Left forelimb (tissue), 1 donor: ENCODE measurements at regions not wholly inside any gene's neighbourhood (a gene's known extent, or its start where the extent isn't known, plus 50 kb on each side); places are given as distances from the start of the nearest gene placed in this dataset.

Source experiments
- DNase-seq: peaks from one replicate; pipeline ENCODE4 v3.0.0-alpha.2; 2018; ENCODE audit warnings: low spot score

DNA sequence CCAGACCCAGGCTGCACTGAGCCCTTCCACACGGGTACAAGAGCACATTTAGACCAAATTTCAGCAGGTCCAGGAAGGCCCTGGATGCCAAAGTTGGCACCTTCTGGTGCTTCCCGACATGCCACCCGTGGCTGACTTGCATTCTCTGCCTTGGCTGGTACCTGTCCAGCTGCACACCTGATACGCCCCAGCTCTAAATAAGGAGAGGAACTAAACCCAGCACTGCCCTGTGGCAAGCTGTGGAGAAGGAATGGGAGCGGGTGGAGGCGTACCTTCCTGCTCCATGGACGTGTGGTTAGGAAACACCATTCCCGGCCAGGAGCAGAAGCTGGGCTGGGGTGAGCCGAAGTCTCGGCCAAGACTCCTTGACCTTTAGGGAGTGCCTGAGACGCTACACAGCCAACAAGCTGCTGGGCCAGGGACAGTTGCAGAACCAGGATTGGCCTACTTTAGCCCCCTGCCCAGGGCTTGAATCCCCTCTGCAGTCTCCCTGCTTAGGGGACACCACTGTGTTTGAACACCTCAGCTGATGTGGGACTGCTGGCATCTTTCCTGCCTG, 86.5 kb upstream of the TAF1B start:
- no peak for DNase-seq

DNA sequence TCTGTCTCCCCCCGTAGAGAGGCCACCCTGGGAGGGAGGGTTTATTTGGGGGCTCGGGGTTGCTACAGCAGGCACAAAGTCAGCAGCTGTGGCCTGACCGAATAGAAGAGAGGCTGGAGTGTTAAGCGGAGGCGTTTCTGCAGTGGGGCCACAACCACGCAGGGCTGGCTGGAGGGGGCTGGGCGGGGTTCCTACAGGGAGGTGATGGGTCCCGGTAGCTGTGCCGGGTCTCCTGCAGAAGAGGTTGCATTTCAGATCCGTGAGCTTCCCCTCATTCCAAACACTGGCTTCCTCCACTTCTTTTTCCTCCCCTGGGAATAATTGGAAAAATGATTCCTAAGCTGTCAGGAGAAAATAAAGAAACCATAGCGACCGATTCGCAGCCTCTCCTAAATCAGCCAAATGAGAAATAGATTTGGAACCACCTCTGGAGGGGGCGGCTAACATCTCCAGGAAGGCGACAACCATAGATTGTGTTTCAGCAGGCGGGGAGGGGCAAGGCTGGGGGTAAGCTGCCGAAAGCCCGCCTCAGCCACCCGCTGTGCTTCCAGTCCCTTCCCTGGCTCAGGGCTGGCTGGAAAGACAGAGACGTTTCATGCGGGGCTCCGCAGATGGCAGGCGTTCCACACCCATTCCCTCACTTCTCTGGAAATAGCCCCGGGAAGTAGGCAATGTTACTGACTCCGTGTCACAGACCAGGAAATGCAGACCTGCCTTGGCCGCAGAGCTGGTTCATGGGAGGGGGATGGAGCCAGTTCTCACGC, 85.6 kb upstream of the TAF1B start:
- DNase-seq = peak; percentile 81

DNA sequence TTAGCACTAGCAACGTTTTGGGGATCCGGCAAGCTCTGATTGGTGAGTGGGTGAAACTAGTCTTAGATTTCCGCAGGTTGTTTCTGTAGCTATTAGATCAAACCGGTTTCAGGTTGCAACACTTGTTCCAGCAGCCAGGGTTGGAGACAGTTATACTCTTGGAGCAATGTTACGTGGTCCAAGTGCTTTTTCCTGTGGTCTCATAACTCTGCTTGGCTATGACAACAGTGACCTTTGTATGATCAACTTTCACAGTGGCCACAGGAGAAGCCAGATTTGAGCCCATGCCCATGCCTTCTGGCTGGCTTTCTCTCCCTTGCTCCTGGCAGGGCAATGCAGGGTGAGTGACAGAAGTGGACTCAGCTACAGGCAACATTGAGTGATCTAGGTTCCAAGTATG, 84.5 kb upstream of the TAF1B start:
- no peak for DNase-seq

DNA sequence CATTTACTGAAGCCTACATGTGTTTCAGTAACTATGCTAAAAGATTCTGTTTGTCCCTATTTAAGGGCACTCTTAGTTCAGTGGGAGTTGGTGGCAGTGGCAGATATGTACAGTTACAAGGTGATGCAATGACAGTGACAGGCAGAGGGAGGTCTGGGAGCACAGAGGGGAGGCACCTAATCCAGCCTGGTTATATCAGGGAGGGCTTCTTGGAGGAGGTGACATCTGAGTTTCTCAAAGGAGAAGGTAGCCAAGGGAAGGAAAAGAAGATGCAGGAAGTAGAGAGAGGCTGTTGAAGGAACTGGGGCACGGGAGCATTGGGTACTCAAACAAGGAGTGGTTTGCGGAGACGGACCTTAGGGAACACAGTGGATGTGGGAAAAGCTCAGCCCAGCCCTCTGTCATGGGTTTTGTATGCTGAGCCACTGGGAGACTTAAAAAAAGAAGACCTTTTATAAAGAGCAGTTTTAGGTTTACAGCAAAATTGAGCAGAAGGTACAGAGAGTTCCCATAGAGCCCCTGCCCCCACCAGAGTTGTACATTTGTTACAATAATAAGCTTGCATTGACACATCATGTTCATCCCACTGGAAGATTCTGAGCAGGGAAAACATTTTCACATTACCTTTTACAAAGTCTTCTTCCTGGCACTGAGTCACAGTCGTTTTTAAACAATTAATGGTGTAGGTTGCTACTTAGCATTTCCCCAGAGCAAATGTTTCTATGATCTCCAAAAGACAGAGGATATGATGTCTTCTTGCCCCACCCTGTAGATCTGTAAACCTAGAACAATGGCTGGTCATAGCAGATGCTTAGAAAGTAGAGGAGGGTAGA, 83.0 kb upstream of the TAF1B start:
- no peak for DNase-seq

DNA sequence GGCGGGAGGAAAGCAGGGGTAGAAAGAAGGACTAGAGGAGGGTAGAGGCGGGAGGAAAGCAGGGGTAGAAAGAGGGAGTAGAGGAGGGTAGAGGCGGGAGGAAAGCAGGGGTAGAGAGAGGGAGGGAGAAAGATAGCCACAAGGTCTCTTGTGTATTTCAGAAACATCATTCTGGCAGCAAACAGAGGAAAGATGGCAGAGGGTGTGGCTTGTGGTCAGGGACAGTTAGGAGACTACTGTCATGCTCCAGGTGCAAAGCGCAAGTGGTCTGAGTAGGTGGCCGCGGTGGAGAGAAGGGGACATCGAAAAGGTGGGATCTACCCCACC, 82.4 kb upstream of the TAF1B start:
- no peak for DNase-seq

DNA sequence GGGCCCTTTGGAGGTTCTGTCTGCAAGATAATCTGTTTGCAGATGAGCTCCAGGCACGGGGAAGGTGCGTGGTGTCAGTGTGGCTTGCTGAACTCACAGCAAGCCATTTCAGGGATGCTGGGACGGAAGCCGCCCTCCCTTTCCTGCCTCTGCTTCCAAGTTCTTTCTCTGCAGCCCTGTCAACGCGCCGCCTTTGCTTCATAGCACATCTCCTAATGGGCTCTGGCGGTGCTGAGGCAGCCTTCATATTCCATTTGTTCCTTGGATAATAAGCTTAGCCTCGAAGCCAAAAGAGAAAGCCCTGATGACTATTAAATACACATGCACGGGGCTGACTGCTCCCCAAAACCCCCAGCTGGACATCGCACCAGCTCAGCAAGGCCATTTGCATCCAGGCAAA, 81.7 kb upstream of the TAF1B start:
- peak; percentile 84 for DNase-seq

DNA sequence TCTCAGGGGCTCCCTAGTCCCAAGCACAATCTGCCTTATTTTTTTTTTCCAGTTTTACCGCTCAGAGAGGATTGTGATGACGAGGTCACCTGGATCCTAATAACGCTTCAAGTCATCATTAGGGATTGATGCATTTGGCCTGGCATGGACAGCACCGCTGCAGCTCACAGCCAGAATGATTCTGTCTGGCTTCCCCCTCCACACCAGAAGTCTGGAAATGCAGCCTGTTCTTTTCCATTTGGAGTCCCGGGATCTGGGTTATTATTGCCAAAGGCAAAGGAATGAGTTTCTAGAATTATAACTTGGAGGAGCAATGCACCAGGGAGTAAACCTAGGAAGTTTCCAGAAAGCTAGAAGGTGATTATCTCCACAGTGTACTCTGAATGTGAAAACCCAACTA, 81.1 kb upstream of the TAF1B start:
- no peak for DNase-seq

DNA sequence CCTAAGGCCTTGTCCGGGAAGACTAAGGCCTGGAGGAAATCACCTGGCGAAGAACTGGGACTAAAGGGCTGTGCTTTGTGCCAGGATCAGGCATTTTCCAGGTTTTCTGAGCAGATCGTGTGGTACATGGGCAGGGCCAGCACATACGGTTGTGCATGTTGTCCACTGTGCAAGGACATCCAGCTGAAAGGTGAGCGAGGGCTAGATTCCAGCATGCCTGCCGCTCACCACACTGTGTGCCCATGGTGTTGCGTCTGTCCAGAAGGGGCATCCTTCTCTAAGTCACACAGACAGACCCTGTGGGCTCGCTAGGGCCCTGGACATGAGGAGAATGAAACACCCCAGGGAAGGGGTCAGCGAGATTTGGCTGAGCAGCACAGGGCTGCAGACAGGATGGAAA, 80.3 kb upstream of the TAF1B start:
- no peak for DNase-seq

DNA sequence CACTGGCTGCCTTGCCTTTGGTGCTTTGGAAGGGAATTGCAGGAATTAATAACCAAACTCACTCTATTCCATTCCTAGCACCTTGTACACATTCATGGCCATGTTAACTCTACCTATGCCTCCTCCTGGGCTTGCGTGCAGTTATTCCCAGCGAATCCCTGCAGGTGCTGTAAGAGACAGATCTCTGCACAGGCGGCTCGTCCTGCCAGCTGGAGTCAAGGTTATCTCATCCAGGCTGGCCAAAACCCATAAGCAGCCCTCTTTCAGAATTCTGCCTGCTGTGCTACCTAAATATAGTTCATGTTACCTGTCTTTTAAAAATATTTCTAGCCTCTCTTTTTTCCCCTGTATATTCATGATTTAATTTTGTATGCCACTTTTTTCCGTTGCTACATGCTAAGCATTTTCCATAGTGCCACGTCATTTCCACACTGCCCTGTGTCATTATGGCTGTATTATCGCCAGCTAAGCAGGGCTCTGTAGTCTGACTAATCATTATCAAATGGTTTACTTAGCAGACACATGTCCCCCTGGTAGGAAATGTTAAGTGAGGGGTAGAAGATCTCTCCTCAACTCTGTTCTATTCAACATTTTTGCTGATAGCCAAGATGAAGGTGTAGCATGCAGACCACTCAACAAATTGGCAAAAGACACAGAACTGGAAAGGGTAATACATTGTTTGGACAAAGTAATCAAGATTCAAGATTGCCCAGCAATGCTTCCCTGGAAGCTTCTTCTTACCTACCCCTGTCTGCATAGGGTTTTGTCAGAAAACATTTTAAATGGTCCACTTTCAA, 79.7 kb upstream of the TAF1B start:
- no peak for DNase-seq

DNA sequence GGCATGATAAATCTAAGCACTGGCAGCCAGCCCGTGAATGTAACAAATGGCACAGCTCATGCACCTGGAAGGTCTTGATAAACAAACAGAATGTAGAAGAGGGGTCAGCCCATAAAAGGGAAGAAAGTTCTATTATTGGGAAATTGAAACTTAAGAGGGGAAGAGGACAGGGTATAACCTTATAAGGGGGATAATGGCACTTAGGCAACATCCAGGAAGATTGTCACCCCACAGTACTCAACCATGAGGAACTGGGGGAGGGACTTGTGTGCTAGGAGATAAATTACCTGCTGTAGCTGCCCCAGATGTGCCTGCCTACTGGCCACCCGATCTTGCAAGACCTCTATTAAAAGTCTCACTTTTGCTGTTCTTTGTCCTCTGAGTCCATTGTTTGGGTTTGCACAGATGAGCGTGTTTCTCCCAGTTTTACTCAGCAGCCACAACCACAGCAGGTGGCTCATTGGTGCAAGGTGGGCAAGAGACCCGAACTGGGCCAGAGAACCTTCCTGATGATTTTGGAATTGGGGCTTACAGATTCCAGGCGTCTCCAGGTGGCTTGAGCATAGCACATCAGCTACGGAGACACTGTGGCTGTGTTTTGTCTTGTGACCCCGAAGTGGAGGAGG, 79.0 kb upstream of the TAF1B start:
- DNase-seq = no peak

DNA sequence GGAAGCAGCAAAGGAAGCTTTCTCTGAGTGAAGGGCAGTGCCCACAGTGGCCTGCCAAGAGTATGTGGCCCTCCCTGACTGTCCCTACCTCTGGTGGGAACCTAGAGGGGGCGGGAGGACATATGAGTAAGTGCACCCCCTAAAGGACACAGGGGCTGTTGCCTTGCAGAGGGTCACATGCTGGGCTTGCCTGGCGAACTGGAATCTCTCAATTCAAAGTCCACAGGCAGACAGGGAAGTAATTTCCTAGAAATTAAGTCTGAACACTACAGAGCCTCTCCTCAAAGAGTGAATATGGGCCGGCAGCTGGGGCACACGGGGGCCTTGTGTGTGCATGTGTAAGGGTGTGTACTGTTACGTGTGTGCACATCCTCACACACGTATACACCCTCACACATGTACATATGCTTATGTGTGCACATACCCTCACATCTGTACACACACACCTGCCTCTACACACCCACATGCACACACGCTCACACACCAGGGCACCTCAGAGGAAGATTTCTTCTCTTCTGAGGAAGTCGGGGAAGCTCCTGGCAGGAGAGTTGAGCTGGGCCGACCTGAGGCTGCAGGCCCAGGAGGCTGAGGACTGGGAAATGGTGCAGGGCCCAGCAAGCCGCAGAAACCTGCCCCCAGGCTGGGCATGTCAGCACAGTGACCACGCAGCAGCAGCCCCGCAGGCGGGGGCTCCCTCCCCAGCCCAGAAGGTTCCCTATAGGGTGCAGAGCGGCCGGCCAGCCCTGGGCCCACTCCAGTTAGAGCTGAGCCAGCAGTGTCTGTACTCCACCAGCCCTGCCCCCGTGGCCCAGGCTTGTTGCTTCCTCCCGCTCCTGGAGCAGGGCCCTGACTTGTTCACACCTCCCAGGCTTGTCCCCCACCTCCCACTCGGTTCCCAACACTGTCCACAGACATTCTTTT, 77.4 kb upstream of the TAF1B start:
- no peak for DNase-seq

DNA sequence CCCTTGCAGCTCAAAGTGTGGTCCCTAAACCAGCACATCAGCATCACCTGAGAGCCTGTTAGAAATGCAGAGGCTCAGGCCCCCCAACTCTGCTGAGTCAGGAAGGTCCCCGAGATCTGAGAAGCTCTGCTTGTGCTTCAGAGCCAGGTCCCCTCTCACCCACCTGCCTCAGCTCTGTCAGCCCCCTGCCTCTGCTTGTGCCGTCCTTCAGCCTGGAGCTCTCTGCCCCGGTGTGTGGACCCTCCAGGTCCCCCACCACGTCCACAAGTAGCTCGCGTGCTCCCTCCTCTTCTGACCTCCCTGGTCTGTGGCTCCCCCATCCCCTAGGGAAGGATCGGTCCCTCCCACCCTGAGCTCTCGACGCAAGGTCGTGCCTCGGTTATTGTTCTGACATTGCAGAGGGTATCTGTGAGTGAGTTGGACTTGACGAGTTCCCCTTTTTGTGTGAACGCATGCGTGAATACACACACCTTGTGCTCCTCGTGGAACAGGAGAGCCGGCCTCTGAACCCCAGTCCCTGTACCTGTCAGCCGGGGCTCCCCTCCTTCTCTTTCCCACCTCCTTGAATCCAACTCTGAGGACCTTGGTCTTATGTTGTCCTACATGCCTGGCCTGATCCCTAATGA, 75.5 kb upstream of the TAF1B start:
- no peak for DNase-seq

DNA sequence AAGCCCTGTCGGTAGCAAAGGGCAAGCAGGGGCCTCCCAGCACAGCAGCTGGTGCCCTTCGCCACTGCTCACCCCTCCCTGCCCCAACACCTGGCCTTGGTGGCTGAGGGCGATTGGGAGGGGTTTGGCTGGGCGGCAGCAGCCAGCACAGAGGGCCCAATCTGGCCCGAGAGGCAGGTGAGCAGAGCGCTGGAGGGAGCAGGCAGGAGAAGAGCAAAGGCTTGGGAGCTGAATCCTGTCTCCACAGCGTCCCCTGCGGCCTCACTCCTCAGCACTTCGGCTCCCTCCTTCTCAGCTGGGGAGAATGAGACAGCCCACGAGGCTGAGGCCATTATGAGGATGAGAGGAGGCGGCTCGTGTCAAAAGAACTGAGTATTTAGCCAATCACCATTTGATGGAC, 74.9 kb upstream of the TAF1B start:
- DNase-seq = no peak

DNA sequence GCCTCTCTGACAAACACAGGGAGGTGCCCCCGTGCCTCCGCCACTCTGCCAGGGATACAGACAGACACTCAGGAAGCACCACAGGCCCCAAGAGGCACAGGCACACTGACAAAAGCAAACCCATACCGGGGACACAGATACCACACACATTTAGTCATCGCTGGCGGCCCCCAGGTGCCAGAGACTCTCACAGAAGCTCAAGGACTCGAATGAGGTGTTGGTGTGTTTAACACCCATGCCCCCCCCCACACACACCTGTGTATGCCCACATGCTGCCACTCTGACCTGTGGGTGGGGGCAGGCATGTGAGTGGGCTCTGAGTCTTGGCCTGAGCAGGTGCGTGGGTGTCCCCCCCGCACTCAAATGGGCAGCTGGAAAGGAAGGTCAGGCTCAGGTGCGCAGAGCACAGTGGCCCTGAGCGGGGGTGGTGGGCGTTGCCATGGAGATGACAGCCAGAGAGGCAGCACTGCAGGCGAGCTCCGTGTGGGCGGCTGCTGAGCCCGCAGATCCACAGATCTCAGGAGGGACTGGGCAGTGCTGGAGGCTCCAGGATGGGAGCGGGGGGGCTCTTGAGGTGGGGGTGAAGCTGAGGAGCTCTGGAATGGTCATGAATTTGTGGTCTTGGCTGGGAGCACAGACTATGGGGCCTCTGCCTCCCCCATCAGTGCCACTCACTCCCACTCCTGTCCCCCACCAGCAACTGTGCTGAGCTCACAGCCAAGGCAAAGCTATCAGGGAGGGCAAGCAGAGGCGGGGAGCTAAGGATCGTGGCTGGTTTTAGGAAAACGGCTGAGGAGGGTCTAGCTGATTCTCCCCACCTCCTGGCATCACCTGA, 73.9 kb upstream of the TAF1B start:
- DNase-seq = no peak

DNA sequence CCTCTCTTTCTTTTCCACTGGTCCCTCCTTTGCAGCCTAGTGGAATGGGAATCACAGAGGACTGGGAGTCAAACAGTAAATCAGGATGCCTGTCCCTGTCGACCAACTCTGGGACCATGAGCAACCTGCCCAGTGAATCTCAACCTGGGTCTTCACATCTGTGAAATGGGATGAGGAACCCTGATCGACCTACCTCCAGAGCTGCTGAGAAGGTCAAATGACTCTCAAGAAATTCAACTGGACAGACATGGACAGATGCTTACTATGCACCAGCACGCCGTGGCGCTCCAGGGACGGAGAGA, 73.3 kb upstream of the TAF1B start:
- DNase-seq = no peak

DNA sequence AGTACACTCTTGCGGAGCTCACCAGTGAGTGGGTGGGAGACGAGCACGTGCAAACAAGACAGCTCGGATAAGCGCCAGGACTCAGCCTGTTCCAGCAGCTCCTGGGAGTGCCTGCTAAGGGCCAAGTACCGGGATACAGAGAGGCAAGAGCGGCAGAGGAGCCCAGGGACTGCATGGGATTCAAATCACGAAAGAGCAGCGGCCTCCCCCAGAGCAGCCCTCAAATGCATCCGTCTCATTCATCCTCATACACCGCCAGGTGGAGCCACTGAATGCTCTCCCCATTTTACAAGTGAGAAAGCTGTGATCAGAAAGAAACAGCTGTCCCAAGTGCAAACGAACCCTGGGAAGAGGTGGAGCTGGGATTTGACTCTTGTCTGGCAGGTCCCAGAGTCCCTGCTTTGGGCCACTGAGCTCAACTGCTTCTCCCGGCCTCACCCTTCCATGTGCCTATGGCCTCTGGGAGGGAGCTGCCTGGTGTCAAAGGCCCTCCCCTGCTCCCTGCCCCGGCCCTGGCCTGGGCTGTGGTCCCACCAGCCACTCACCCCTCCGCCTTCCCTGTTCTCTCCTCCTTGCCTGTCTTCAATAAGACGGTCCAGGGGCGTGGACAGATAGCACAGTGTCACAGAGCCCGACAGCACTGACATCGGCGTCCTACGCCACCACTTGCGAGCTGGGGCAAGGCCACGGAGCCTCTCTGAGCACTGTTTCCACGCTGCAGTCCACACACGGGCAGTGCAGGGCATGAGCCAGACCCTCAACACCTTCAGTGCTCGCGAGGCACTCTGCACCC, 72.8 kb upstream of the TAF1B start:
- DNase-seq = peak; percentile 79

DNA sequence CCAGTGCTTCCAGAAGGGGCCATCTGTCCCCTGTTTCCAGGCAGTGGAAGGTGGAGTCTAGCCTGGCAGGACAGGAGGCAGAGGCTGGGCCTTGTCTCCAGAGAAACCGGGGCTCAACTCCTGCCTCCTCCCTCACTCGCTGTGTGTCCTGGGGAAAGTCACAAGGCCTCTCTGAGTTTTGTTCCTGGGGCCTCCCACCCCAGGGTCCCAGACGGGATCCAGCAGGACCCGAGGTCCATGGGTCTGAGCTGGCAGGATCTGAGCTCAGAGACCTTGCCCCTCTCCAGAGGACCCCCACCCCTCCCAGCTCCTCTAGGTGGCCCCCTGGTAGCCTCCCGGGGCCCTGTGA, 72.2 kb upstream of the TAF1B start:
- no peak for DNase-seq

DNA sequence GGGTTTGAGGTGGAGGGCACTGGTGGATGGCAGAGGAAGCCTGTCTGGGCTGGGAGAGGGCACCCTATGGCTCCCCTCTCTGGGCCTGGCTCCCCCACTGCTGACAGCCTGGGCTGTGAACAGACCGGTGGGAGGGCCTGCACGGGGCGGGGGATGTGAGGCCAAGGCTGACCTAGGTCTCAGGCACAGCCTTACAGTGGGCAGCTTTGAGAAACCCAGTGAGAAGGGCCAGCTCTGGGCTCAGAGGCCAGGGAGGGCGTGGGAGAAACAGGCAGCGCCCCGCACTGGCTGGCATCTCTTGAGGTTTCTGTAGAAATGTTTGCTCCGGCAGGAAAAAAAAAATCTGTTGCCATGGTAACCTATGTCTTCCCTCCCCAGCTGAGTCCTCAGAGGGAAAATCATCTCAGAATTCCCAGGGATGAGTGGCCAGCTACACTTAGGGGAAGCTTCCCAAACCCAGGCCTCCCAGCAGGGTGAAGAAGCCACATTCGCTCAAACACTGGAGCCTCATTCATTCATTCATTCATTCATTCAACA, 71.7 kb upstream of the TAF1B start:
- DNase-seq = no peak
